ENCODE measurements at regions not wholly inside any gene's neighbourhood (a gene's known extent, or its start where the extent isn't known, plus 50 kb on each side); places are given as distances from the start of the nearest gene placed in this dataset.

GRCh38 chr3:18018491-18019160, 276.2 kb upstream of the TBC1D5 start:
- Histone ChIP-seq H3K4me3 (no peak overlapping the region), H3K27ac (no peak overlapping the region)

- no peak overlapping the region for H3K4me3 ChIP-seq
Observed at GRCh38 chr3:18016366-18016765, 273.9 kb upstream of the TBC1D5 start.

GRCh38 chr3:18012933-18013332, 270.5 kb upstream of the TBC1D5 start:
- no peak overlapping the region for H3K27ac ChIP-seq
- H3K4me3 ChIP-seq: no peak overlapping the region

More at GRCh38 chr3:18016366-18016765, 273.9 kb upstream of the TBC1D5 start:
- H3K27ac ChIP-seq: no peak overlapping the region

- H3K4me3 ChIP-seq: no peak overlapping the region
- no peak overlapping the region for H3K27ac ChIP-seq
Observed at GRCh38 chr3:18012436-18012835, 270.0 kb upstream of the TBC1D5 start.

GRCh38 chr3:18011387-18011786, 269.0 kb upstream of the TBC1D5 start:
- Histone ChIP-seq H3K4me3 (no peak overlapping the region), H3K27ac (no peak overlapping the region)

- no peak overlapping the region for H3K4me3 ChIP-seq
- no peak overlapping the region for H3K27ac ChIP-seq
Observed at GRCh38 chr3:18010001-18010400, 267.6 kb upstream of the TBC1D5 start.

GRCh38 chr3:18008706-18009368, 266.4 kb upstream of the TBC1D5 start:
- Histone ChIP-seq H3K4me3 (no peak overlapping the region), H3K27ac (no peak overlapping the region)

- Histone ChIP-seq H3K27ac (no peak overlapping the region), H3K4me3 (no peak overlapping the region)
Observed at GRCh38 chr3:18007980-18008379, 265.5 kb upstream of the TBC1D5 start.

- Histone ChIP-seq H3K27ac (no peak overlapping the region), H3K4me3 (no peak overlapping the region)
Observed at GRCh38 chr3:17995769-17996168, 253.3 kb upstream of the TBC1D5 start.

GRCh38 chr3:17994167-17994566, 251.7 kb upstream of the TBC1D5 start:
- H3K27ac ChIP-seq: no peak overlapping the region
- H3K4me3 ChIP-seq: no peak overlapping the region

GRCh38 chr3:17990390-17990789, 248.0 kb upstream of the TBC1D5 start:
- Histone ChIP-seq H3K4me3 (no peak overlapping the region), H3K27ac (no peak overlapping the region)

GRCh38 chr3:17986348-17986816, 244.0 kb upstream of the TBC1D5 start:
- H3K4me3 ChIP-seq: no peak overlapping the region
- no peak overlapping the region for H3K27ac ChIP-seq

- Histone ChIP-seq H3K27ac (no peak overlapping the region), H3K4me3 (no peak overlapping the region)
Observed at GRCh38 chr3:17985658-17986347, 243.4 kb upstream of the TBC1D5 start.

- Histone ChIP-seq H3K4me3 (no peak overlapping the region), H3K27ac (no peak overlapping the region)
Observed at GRCh38 chr3:17983106-17983505, 240.7 kb upstream of the TBC1D5 start.

- Histone ChIP-seq H3K27ac (no peak overlapping the region), H3K4me3 (no peak overlapping the region)
Observed at GRCh38 chr3:17982211-17982880, 239.9 kb upstream of the TBC1D5 start.

- no peak overlapping the region for H3K27ac ChIP-seq
- no peak overlapping the region for H3K4me3 ChIP-seq
Observed at GRCh38 chr3:17980863-17981262, 238.4 kb upstream of the TBC1D5 start.

GRCh38 chr3:17979911-17980310, 237.5 kb upstream of the TBC1D5 start:
- H3K27ac ChIP-seq: no peak overlapping the region

GRCh38 chr3:17979252-17979651, 236.8 kb upstream of the TBC1D5 start:
- no peak overlapping the region for H3K4me3 ChIP-seq
- H3K27ac ChIP-seq: no peak overlapping the region

More at GRCh38 chr3:17979911-17980310, 237.5 kb upstream of the TBC1D5 start:
- no peak overlapping the region for H3K4me3 ChIP-seq

GRCh38 chr3:17974206-17974841, 231.9 kb upstream of the TBC1D5 start:
- H3K27ac ChIP-seq: no peak overlapping the region
- no peak overlapping the region for H3K4me3 ChIP-seq
